Endothelial cell of umbilical vein (primary cell): ENCODE measurements at regions not wholly inside any gene's neighbourhood (a gene's known extent, or its start where the extent isn't known, plus 50 kb on each side); places are given as distances from the start of the nearest gene placed in this dataset.

ENCODE experiments used
- BruUV-seq: library from RNA; stranded (reverse); fragments of 400-500 nt; replicated peaks from 2 replicates; lab custom pipeline; 2021; lab: Mats Ljungman, UMichigan
- CTCF ChIA-PET: fragments of 300-600, 350-600 bp; sonication (Branson Sonifier 250); formaldehyde crosslinking; loops from one replicate; lab custom pipeline; 2021; ENCODE audit warnings: antibody characterized with exemption, inconsistent platforms; lab: Charles Lee
- POLR2A ChIA-PET: fragments of 300-600, 350-600 bp; sonication (Branson Sonifier 250); formaldehyde crosslinking; loops from one replicate; lab custom pipeline; 2021; ENCODE audit warnings: antibody characterized with exemption, inconsistent platforms; lab: Charles Lee
- DNase-seq: peaks from one replicate; pipeline ENCODE4 v3.0.0-alpha.2; 2011; ENCODE audit warnings: low read depth, low spot score
- FAIRE-seq: peaks from 2 replicates; lab custom pipeline; 2011; peaks lifted over from hg19 to GRCh38; lab: Jason Lieb, UNC
- H2AFZ ChIP-seq: 2 replicates; pipeline ENCODE4 v1.6.0; 2012; ENCODE audit warnings: low read depth, low read length, control low read depth, inconsistent platforms
- H3K27ac ChIP-seq: 2 replicates; pipeline ENCODE4 v1.5.1; 2011; ENCODE audit warnings: low read depth, mild to moderate bottlenecking, control low read depth, low read length, moderate library complexity; ENCODE audit not compliant: insufficient read depth
- H3K27me3 ChIP-seq, 2 experiments: 2 replicates each; pipeline versions ENCODE4 v1.6.0 to v1.6.1; 2011; ENCODE audit warnings: low read length in 2 of 2, mixed read lengths in 1 of 2; ENCODE audit not compliant: control insufficient read depth in 2 of 2, insufficient read depth in 2 of 2
- H3K36me3 ChIP-seq, 2 experiments: 2 replicates in 1 of 2; 3 replicates in 1 of 2; pipeline ENCODE4 v1.5.1; 2011; ENCODE audit warnings: low read length in 2 of 2, mild to moderate bottlenecking in 1 of 2, moderate library complexity in 1 of 2; ENCODE audit not compliant: control insufficient read depth in 2 of 2, insufficient read depth in 2 of 2; ENCODE audit errors: extremely low read depth in 1 of 2
- H3K4me1 ChIP-seq: 3 replicates; pipeline ENCODE4 v1.5.1; 2011; ENCODE audit warnings: mild to moderate bottlenecking, low read length; ENCODE audit not compliant: control insufficient read depth, insufficient read depth; ENCODE audit errors: extremely low read depth
- H3K4me2 ChIP-seq: 2 replicates; pipeline ENCODE4 v1.6.1; 2011; ENCODE audit warnings: low read length, control low read depth, mixed read lengths; ENCODE audit not compliant: insufficient read depth
- H3K4me3 ChIP-seq, 3 experiments: fragments of 200-600 bp in 1 of 3; sonication (generic), shearing (Covaris generic) in 1 of 3; replicated peaks in 1 of 3; 2 replicates each; pipeline ENCODE4 v1.5.1; 2011 to 2016; ENCODE audit warnings: control low read depth in 3 of 3, low read length in 3 of 3, mild to moderate bottlenecking in 2 of 3, inconsistent platforms in 1 of 3, low read depth in 1 of 3, moderate library complexity in 1 of 3; ENCODE audit not compliant: insufficient read depth in 1 of 3
- H3K79me2 ChIP-seq: 2 replicates; pipeline ENCODE4 v1.6.0; 2012; ENCODE audit warnings: low read length, inconsistent platforms; ENCODE audit not compliant: control insufficient read depth, insufficient read depth
- H3K9ac ChIP-seq: replicated peaks from 2 replicates; pipeline ENCODE3; 2011; ENCODE audit warnings: low read length, control low read depth; ENCODE audit not compliant: insufficient read depth; ENCODE audit errors: extremely low read depth
- H3K9me1 ChIP-seq: replicated peaks from 3 replicates; pipeline ENCODE4 v1.6.0; 2011; ENCODE audit warnings: mild to moderate bottlenecking, low read length; ENCODE audit not compliant: control insufficient read depth, insufficient read depth; ENCODE audit errors: extremely low read depth
- H3K9me3 ChIP-seq: replicated peaks from 2 replicates; pipeline ENCODE4 v1.5.1; 2012; ENCODE audit warnings: low read length, inconsistent platforms; ENCODE audit not compliant: control insufficient read depth, insufficient read depth
- H4K20me1 ChIP-seq: replicated peaks from 2 replicates; pipeline ENCODE3; 2011; ENCODE audit warnings: mild to moderate bottlenecking, low read length; ENCODE audit not compliant: control insufficient read depth, insufficient read depth; ENCODE audit errors: extremely low read depth
- CTCF ChIP-seq, 2 donors: IDR thresholded peaks; 1 replicate in 1 of 2; 2 replicates in 1 of 2; pipeline ENCODE4 v1.5.1; 2011; ENCODE audit warnings: low read length in 2 of 2, mild to moderate bottlenecking in 2 of 2, moderate library complexity in 2 of 2, control low read depth in 1 of 2, inconsistent platforms in 1 of 2, low read depth in 1 of 2; ENCODE audit not compliant: insufficient read depth in 1 of 2; ENCODE audit errors: extremely low read depth in 1 of 2
- EZH2 ChIP-seq: IDR thresholded peaks from 2 replicates; pipeline ENCODE4 v1.6.1; 2012; ENCODE audit warnings: borderline replicate concordance, low read depth, mild to moderate bottlenecking, moderate library complexity, low read length, inconsistent platforms; ENCODE audit not compliant: severe bottlenecking
- GATA2 ChIP-seq: IDR thresholded peaks from 2 replicates; pipeline ENCODE4 v1.7.0; 2011; ENCODE audit warnings: low read depth, mild to moderate bottlenecking, moderate library complexity, mixed read lengths, low read length; ENCODE audit not compliant: insufficient read length, insufficient read depth
- JUN ChIP-seq: IDR thresholded peaks from 2 replicates; pipeline ENCODE4 v1.6.1; 2011; ENCODE audit warnings: borderline replicate concordance, low read depth; ENCODE audit not compliant: insufficient read length, insufficient read depth
- MAX ChIP-seq: IDR thresholded peaks from 2 replicates; pipeline ENCODE4 v1.6.1; 2011; ENCODE audit not compliant: insufficient read depth, insufficient read length
- MYC ChIP-seq: IDR thresholded peaks from one replicate; pipeline ENCODE4 v1.6.1; 2011; ENCODE audit warnings: mild to moderate bottlenecking, low read depth, low read length
- POLR2A ChIP-seq: IDR thresholded peaks from 2 replicates; pipeline ENCODE4 v1.6.1; 2012; ENCODE audit warnings: low read depth, mild to moderate bottlenecking, control low read depth, low read length
- POLR2AphosphoS5 ChIP-seq: IDR thresholded peaks from 2 replicates; pipeline ENCODE4 v1.6.1; 2012; ENCODE audit warnings: low read depth, mild to moderate bottlenecking, control low read depth, low read length, moderate library complexity; ENCODE audit not compliant: insufficient read depth
- dilution Hi-C: fragments of 300-500 bp; cut with MboI; formaldehyde crosslinking; loops from one replicate; pipeline ENCODE4 v1.15.0; 2019; ENCODE audit warnings: low sequenced_read_pairs; ENCODE audit not compliant: extremely low pct_ligation_motif_present
- intact Hi-C: fragments of 100-400 bp; cut with micrococcal nuclease; formaldehyde crosslinking; loops from one replicate; pipeline ENCODE4 v1.10.0; 2022

- H3K4me3 ChIP-seq: no peak overlapping the region
- no peak overlapping the region for H3K4me2 ChIP-seq
- TF ChIP-seq CTCF (IDR thresholded peaks at IDR 0.05; ENCODE audit: extremely low read depth in 1 of 2, insufficient read depth in 1 of 2, low read depth in 1 of 2, low read length in 2 of 2): no peak
- TF ChIP-seq MYC: no peak
- TF ChIP-seq POLR2AphosphoS5: no peak
- no peak for TF ChIP-seq EZH2
- no peak for TF ChIP-seq MAX
- TF ChIP-seq GATA2: no peak
- no peak for TF ChIP-seq POLR2A
- TF ChIP-seq JUN: no peak
- FAIRE-seq (no peak), DNase-seq (no peak)
- dilution Hi-C loops (no loop called here), intact Hi-C loops (loop anchor here (10.0 kb wide), 1 partner anchor 870 kb away; no protein-coding TSS in a partner anchor)
- no TSS peak for BruUV-seq
- no peaks in the 10 kb centered on the region for H3K79me2 ChIP-seq
- ChIA-PET POLR2A (no interaction called here), CTCF (interaction anchor here (0.8 to 2.7 kb wide), 4 partner anchors 8 to 896 kb away, joined by 3 to 11 read pairs (median 5); no protein-coding TSS in a partner anchor)
- no peaks in the 10 kb centered on the region for H4K20me1 ChIP-seq
- H3K9ac ChIP-seq: no peak overlapping the region
- H3K4me1 ChIP-seq: no peaks in the 10 kb centered on the region
- no peaks in the 10 kb centered on the region for H3K36me3 ChIP-seq
- H3K9me3 ChIP-seq: no peaks in the 10 kb centered on the region
- no peaks in the 10 kb centered on the region for H3K9me1 ChIP-seq
- no peak overlapping the region for H2AFZ ChIP-seq
- H3K27ac ChIP-seq: no peak overlapping the region
- no peaks in the 10 kb centered on the region for H3K27me3 ChIP-seq
Measured at GRCh38 chr2:16774980-16775898, 109.6 kb upstream of the CYRIA start.
